ENCODE measurements at regions not wholly inside any gene's neighbourhood (a gene's known extent, or its start where the extent isn't known, plus 50 kb on each side); places are given as distances from the start of the nearest gene placed in this dataset.

DNA sequence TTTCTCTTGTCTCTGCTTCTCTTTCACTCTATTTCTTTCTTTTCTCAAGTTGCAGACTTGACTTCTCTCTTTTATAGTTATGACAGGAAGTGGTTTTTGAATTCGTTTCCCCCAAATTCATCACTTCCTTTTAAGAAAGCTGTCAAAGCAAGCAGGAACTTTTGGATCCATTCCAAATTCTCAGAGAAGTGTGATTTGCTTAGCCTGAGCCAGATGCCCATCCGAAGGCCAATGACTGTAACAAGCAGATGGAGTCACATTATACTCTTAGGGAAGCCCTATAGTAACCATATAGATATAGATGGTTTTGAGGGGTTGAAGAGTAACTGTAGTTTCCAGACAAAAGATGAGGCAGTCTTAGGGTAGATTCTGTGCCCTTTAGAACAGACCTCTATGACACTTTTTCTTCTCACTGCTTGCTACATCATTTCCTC lies 592.0 kb upstream of the KCNMB2 start:
- Histone ChIP-seq H4K20me1 (ENCODE audit: low read length) (no peaks in the 10 kb centered on the region), H3K79me2 (ENCODE audit: low read length) (no peaks in the 10 kb centered on the region), H3K9ac (ENCODE audit: low read length) (no peak overlapping the region), H3K27me3 (ENCODE audit: low read length) (no peaks in the 10 kb centered on the region), H3K36me3 (ENCODE audit: low read depth, low read length) (no peaks in the 10 kb centered on the region), H3F3A (ENCODE audit: low read length, unreplicated experiment) (no peaks in the 10 kb centered on the region), H3K9me2 (replicated peaks; ENCODE audit: low read length) (no peaks in the 10 kb centered on the region), H3K9me3 (ENCODE audit: low read length) (no peaks in the 10 kb centered on the region), H3K27ac (ENCODE audit: low read length) (no peak overlapping the region), H3K4me1 (ENCODE audit: insufficient read depth, low read length) (no peaks in the 10 kb centered on the region), H2AFZ (ENCODE audit: low read length) (no peak overlapping the region), H3K4me2 (ENCODE audit: low read length) (no peak overlapping the region), H3K4me3 (ENCODE audit: low read length) (no peak overlapping the region)
- BruUV-seq (replicated peaks) = no TSS peak
- ChIA-PET POLR2A (ENCODE audit: unreplicated experiment) (no interaction called here), CTCF (no interaction called here)
- intact Hi-C loops (cut with micrococcal nuclease) = no loop called here
- TF ChIP-seq EZH2 (IDR thresholded peaks at IDR 0.05; ENCODE audit: low read length, unreplicated experiment) = no peak
- no peak for ATAC-seq
- DNase-seq = peak; percentile 11

DNA sequence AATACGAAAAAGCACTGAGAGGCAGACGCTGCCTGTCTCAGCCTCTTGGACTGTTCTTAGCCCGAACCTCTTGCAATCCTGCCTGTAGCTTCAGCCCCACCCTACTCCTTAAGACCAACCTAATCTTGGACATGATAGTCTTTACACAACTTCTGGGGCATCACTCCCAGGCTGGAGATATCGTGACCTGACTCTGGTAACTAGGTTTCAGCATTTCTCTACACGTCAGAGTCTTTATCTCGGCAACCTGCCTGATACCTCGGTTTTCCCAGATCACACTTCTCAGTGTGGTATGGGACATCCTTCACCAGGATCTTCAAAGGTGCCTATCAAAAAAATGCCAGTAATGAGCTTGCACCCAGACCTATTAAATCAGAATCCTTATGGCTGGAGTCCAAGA lies 590.2 kb upstream of the KCNMB2 start:
- Histone ChIP-seq H3K4me3 (ENCODE audit: low read length) (no peak overlapping the region), H3F3A (ENCODE audit: low read length, unreplicated experiment) (no peaks in the 10 kb centered on the region), H3K27ac (ENCODE audit: low read length) (no peak overlapping the region), H3K27me3 (ENCODE audit: low read length) (no peaks in the 10 kb centered on the region), H3K9me2 (replicated peaks; ENCODE audit: low read length) (no peaks in the 10 kb centered on the region), H3K9me3 (ENCODE audit: low read length) (no peaks in the 10 kb centered on the region), H3K36me3 (ENCODE audit: low read depth, low read length) (no peaks in the 10 kb centered on the region), H2AFZ (ENCODE audit: low read length) (no peak overlapping the region), H3K9ac (ENCODE audit: low read length) (no peak overlapping the region), H4K20me1 (ENCODE audit: low read length) (no peaks in the 10 kb centered on the region), H3K4me1 (ENCODE audit: insufficient read depth, low read length) (no peaks in the 10 kb centered on the region), H3K79me2 (ENCODE audit: low read length) (no peaks in the 10 kb centered on the region), H3K4me2 (ENCODE audit: low read length) (no peak overlapping the region)
- no peak for DNase-seq
- CTCF ChIA-PET = no interaction called here
- POLR2A ChIA-PET (ENCODE audit: unreplicated experiment) = no interaction called here
- no peak for ATAC-seq
- BruUV-seq (replicated peaks) = no TSS peak
- intact Hi-C loops (cut with micrococcal nuclease) = no loop called here
- TF ChIP-seq EZH2 (IDR thresholded peaks at IDR 0.05; ENCODE audit: low read length, unreplicated experiment) = no peak
- no peak for TF ChIP-seq EZH2phosphoT487 (IDR thresholded peaks at IDR 0.05; ENCODE audit: borderline replicate concordance, low read length)
- TF ChIP-seq, protein P1, sequence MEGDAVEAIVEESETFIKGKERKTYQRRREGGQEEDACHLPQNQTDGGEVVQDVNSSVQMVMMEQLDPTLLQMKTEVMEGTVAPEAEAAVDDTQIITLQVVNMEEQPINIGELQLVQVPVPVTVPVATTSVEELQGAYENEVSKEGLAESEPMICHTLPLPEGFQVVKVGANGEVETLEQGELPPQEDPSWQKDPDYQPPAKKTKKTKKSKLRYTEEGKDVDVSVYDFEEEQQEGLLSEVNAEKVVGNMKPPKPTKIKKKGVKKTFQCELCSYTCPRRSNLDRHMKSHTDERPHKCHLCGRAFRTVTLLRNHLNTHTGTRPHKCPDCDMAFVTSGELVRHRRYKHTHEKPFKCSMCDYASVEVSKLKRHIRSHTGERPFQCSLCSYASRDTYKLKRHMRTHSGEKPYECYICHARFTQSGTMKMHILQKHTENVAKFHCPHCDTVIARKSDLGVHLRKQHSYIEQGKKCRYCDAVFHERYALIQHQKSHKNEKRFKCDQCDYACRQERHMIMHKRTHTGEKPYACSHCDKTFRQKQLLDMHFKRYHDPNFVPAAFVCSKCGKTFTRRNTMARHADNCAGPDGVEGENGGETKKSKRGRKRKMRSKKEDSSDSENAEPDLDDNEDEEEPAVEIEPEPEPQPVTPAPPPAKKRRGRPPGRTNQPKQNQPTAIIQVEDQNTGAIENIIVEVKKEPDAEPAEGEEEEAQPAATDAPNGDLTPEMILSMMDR (conservative IDR thresholded peaks at IDR 0.05; ENCODE audit: low read depth, low read length) = no peak

DNA sequence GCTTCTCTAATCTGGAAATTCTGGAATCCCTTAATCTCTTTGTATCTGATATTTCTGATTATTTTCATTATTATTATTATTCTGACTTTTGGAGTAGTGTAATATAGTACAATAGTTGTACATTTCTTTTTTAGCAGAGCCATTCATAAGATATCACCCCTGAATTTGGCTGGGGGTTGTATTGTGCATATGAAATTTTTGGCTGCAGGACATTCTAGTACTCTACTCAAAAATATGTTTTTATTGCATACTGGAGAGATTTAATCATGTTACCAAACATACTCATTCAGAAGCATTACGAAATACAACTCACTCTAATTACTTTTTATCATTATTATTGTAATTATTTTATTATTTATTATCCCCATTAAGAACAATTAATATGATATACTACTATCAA lies 589.7 kb upstream of the KCNMB2 start:
- H2AFZ ChIP-seq (ENCODE audit: low read length) = no peak overlapping the region
- no peak overlapping the region for H3K4me3 ChIP-seq (ENCODE audit: low read length)
- no peaks in the 10 kb centered on the region for H3K9me2 ChIP-seq (replicated peaks; ENCODE audit: low read length)
- intact Hi-C loops (cut with micrococcal nuclease) = no loop called here
- ChIA-PET POLR2A (ENCODE audit: unreplicated experiment) (no interaction called here), CTCF (no interaction called here)
- no peak for ATAC-seq
- H3F3A ChIP-seq (ENCODE audit: low read length, unreplicated experiment) = no peaks in the 10 kb centered on the region
- H3K4me2 ChIP-seq (ENCODE audit: low read length) = no peak overlapping the region
- DNase-seq = no peak
- BruUV-seq (replicated peaks) = no TSS peak
- no peak for TF ChIP-seq EZH2 (IDR thresholded peaks at IDR 0.05; ENCODE audit: low read length, unreplicated experiment)
- TF ChIP-seq, protein P1 (conservative IDR thresholded peaks at IDR 0.05; ENCODE audit: low read depth, low read length) = no peak
- no peak for TF ChIP-seq EZH2phosphoT487 (IDR thresholded peaks at IDR 0.05; ENCODE audit: borderline replicate concordance, low read length)
- no peak overlapping the region for H3K27ac ChIP-seq (ENCODE audit: low read length)
- H3K79me2 ChIP-seq (ENCODE audit: low read length) = no peaks in the 10 kb centered on the region
- no peaks in the 10 kb centered on the region for H3K9me3 ChIP-seq (ENCODE audit: low read length)
- H3K4me1 ChIP-seq (ENCODE audit: insufficient read depth, low read length) = no peaks in the 10 kb centered on the region
- H3K27me3 ChIP-seq (ENCODE audit: low read length) = no peaks in the 10 kb centered on the region
- no peak overlapping the region for H3K9ac ChIP-seq (ENCODE audit: low read length)
- no peaks in the 10 kb centered on the region for H4K20me1 ChIP-seq (ENCODE audit: low read length)
- no peaks in the 10 kb centered on the region for H3K36me3 ChIP-seq (ENCODE audit: low read depth, low read length)

Measured in PC-3 (cell line).